Mesenchymal stem cell (in vitro differentiated cells and primary cell): ENCODE measurements at regions not wholly inside any gene's neighbourhood (a gene's known extent, or its start where the extent isn't known, plus 50 kb on each side); places are given as distances from the start of the nearest gene placed in this dataset.

Source experiments
- DNase-seq: peaks from one replicate; pipeline ENCODE4 v3.0.0-alpha.2; 2013
- H2AFZ ChIP-seq: one replicate; pipeline ENCODE4 v1.6.1; 2013; ENCODE audit warnings: low read depth, mild to moderate bottlenecking, control low read depth, inconsistent platforms, low read length, moderate library complexity
- H2AK5ac ChIP-seq: 2 replicates; pipeline ENCODE4 v1.6.1; 2013; ENCODE audit warnings: low read length, moderate library complexity, mild to moderate bottlenecking, inconsistent platforms; ENCODE audit not compliant: severe bottlenecking
- H2BK120ac ChIP-seq: one replicate; pipeline ENCODE4 v1.6.1; 2013; ENCODE audit warnings: low read depth, mild to moderate bottlenecking, inconsistent platforms, low read length, moderate library complexity
- H2BK12ac ChIP-seq, 2 experiments: one replicate each; pipeline ENCODE4 v1.6.1; 2013; ENCODE audit warnings: inconsistent platforms in 2 of 2, low read length in 2 of 2, mild to moderate bottlenecking in 2 of 2, moderate library complexity in 2 of 2, control low read depth in 1 of 2
- H2BK15ac ChIP-seq: one replicate; pipeline ENCODE4 v1.6.1; 2013; ENCODE audit warnings: mild to moderate bottlenecking, low read depth, inconsistent platforms; ENCODE audit not compliant: poor library complexity, severe bottlenecking
- H2BK5ac ChIP-seq: 2 replicates; pipeline ENCODE4 v1.6.1; 2013; ENCODE audit warnings: low read depth, mild to moderate bottlenecking, low read length, control low read depth, inconsistent platforms; ENCODE audit not compliant: poor library complexity, severe bottlenecking
- H3K14ac ChIP-seq, 2 experiments: one replicate each; pipeline ENCODE4 v1.6.1; 2013; ENCODE audit warnings: inconsistent platforms in 2 of 2, low read length in 2 of 2, control low read depth in 1 of 2, mild to moderate bottlenecking in 1 of 2, moderate library complexity in 1 of 2
- H3K18ac ChIP-seq, 2 experiments: one replicate each; pipeline ENCODE4 v1.6.1; 2013; ENCODE audit warnings: inconsistent platforms in 2 of 2, low read length in 2 of 2, control low read depth in 1 of 2, low read depth in 1 of 2, mild to moderate bottlenecking in 1 of 2
- H3K23ac ChIP-seq, 2 experiments: one replicate each; pipeline ENCODE4 v1.6.1; 2013; ENCODE audit warnings: inconsistent platforms in 2 of 2, low read length in 2 of 2, mild to moderate bottlenecking in 2 of 2, moderate library complexity in 2 of 2, control low read depth in 1 of 2
- H3K27ac ChIP-seq: 2 replicates; pipeline ENCODE4 v1.5.1; 2013; ENCODE audit warnings: mild to moderate bottlenecking, moderate library complexity, low read length, control low read depth, inconsistent platforms; ENCODE audit not compliant: poor library complexity, severe bottlenecking
- H3K27me3 ChIP-seq, 2 experiments: 2 replicates each; pipeline versions ENCODE4 v1.6.1 to v1.7.0; 2013; ENCODE audit warnings: low read length in 2 of 2, mild to moderate bottlenecking in 2 of 2, moderate library complexity in 2 of 2, control low read depth in 1 of 2, inconsistent platforms in 1 of 2; ENCODE audit not compliant: control insufficient read depth in 1 of 2, insufficient read depth in 1 of 2
- H3K36me3 ChIP-seq, 2 experiments: 2 replicates each; pipeline versions ENCODE4 v1.6.1 to v1.7.0; 2013; ENCODE audit warnings: low read length in 2 of 2, control low read depth in 1 of 2, inconsistent platforms in 1 of 2, low read depth in 1 of 2, mild to moderate bottlenecking in 1 of 2; ENCODE audit not compliant: insufficient read depth in 2 of 2, control insufficient read depth in 1 of 2
- H3K4ac ChIP-seq, 2 experiments: one replicate each; pipeline ENCODE4 v1.6.1; 2013; ENCODE audit warnings: inconsistent platforms in 2 of 2, low read length in 2 of 2, mild to moderate bottlenecking in 2 of 2, moderate library complexity in 2 of 2, control low read depth in 1 of 2, low read depth in 1 of 2
- H3K4me1 ChIP-seq: 2 replicates; pipeline ENCODE4 v1.6.1; 2013; ENCODE audit warnings: low read depth, low read length, control low read depth; ENCODE audit not compliant: control insufficient read depth, insufficient read depth
- H3K4me2 ChIP-seq: 2 replicates; pipeline ENCODE4 v1.6.1; 2013; ENCODE audit warnings: low read length, mild to moderate bottlenecking, inconsistent platforms; ENCODE audit not compliant: poor library complexity, severe bottlenecking
- H3K4me3 ChIP-seq, 2 experiments: 2 replicates each; pipeline versions ENCODE4 v1.5.1 to v1.7.0; 2013; ENCODE audit warnings: low read length in 2 of 2, mild to moderate bottlenecking in 2 of 2, control low read depth in 1 of 2, low read depth in 1 of 2; ENCODE audit not compliant: insufficient read depth in 1 of 2
- H3K79me1 ChIP-seq: replicated peaks from 2 replicates; pipeline ENCODE4 v1.6.1; 2013; ENCODE audit warnings: mild to moderate bottlenecking, control low read depth, low read length, inconsistent platforms; ENCODE audit not compliant: poor library complexity, severe bottlenecking
- H3K9ac ChIP-seq: 2 replicates; pipeline ENCODE4 v1.7.0; 2013; ENCODE audit warnings: mild to moderate bottlenecking, low read length, moderate library complexity
- H3K9me3 ChIP-seq: 2 replicates; pipeline ENCODE4 v1.7.0; 2013; ENCODE audit warnings: mild to moderate bottlenecking, low read length; ENCODE audit not compliant: control insufficient read depth
- H4K8ac ChIP-seq: one replicate; pipeline ENCODE4 v1.6.1; 2013; ENCODE audit warnings: inconsistent platforms, mild to moderate bottlenecking, low read length, moderate library complexity
- H4K91ac ChIP-seq: one replicate; pipeline ENCODE4 v1.6.1; 2013; ENCODE audit warnings: mild to moderate bottlenecking, low read length, inconsistent platforms
- WGBS: methylation state at CpG from one replicate; pipeline ENCODE4 v1.1.7; 2013; ENCODE audit warnings: mixed read lengths; 5-methylcytosine and 5-hydroxymethylcytosine counted together

DNA sequence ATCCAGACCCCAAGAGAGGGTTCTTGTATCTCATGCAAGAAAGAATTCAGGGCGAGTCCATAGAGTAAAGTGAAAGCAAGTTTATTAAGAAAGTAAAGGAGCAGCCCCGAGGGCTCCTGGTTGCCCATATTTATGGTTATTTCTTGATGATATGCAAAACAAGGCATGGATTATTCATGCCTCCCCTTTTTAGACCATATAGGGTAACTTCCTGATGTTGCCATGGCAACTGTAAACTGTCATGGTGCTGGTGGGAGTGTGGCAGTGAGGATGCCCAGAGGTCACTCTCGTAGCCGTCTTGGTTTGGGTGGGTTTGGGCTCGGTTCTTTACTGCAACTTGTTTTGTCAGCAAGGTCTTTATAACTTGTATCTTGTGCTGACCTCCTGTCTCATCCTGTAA is 750.2 kb upstream of the FANCL start:
- no peak overlapping the region for H2BK5ac ChIP-seq
- no peak overlapping the region for H4K91ac ChIP-seq
- H3K27ac ChIP-seq, result no peak overlapping the region
- no peak overlapping the region for H3K14ac ChIP-seq
- no peaks in the 10 kb centered on the region for H3K36me3 ChIP-seq
- H2BK120ac ChIP-seq, result no peak overlapping the region
- no peak overlapping the region for H2AK5ac ChIP-seq
- no peak overlapping the region for H3K4ac ChIP-seq
- no peaks in the 10 kb centered on the region for H3K27me3 ChIP-seq
- no peak overlapping the region for H3K18ac ChIP-seq
- peaks cover 5% of the 10 kb centered on the region for H3K9me3 ChIP-seq
- no peak overlapping the region for H2AFZ ChIP-seq
- H3K23ac ChIP-seq, result no peak overlapping the region
- no peaks in the 10 kb centered on the region for H3K4me1 ChIP-seq
- H2BK12ac ChIP-seq, result no peak overlapping the region
- H3K4me2 ChIP-seq, result no peak overlapping the region
- no peak overlapping the region for H2BK15ac ChIP-seq
- no peak overlapping the region for H4K8ac ChIP-seq
- no peaks in the 10 kb centered on the region for H3K79me1 ChIP-seq
- no peak overlapping the region for H3K9ac ChIP-seq
- no peak overlapping the region for H3K4me3 ChIP-seq
- no peak for DNase-seq
- 93% methylated on average over 5 of the region's 5 CpGs for whole genome bisulfite sequencing

GRCh38 chr2:58985541-58985940 is 744.4 kb upstream of the FANCL start:
- Histone ChIP-seq H3K4ac (no peak overlapping the region), H3K4me2 (no peak overlapping the region), H3K23ac (no peak overlapping the region), H3K18ac (no peak overlapping the region), H3K4me3 (no peak overlapping the region), H3K27me3 (no peaks in the 10 kb centered on the region), H3K27ac (no peak overlapping the region), H3K14ac (no peak overlapping the region), H3K79me1 (no peaks in the 10 kb centered on the region), H4K91ac (no peak overlapping the region), H3K9me3 (peaks cover 5% of the 10 kb centered on the region), H2BK120ac (no peak overlapping the region), H2AK5ac (no peak overlapping the region), H2BK5ac (no peak overlapping the region), H2BK15ac (no peak overlapping the region), H3K9ac (no peak overlapping the region), H4K8ac (no peak overlapping the region), H3K36me3 (no peaks in the 10 kb centered on the region), H2AFZ (no peak overlapping the region), H3K4me1 (no peaks in the 10 kb centered on the region), H2BK12ac (no peak overlapping the region)
- 66% methylated on average over 2 of the region's 2 CpGs for WGBS
- DNase-seq, result no peak

- no peak overlapping the region for H3K27ac ChIP-seq
- H3K4me1 ChIP-seq, result no peaks in the 10 kb centered on the region
- H3K4ac ChIP-seq, result no peak overlapping the region
- H3K9me3 ChIP-seq, result no peaks in the 10 kb centered on the region
- no peak overlapping the region for H3K4me2 ChIP-seq
- H2BK5ac ChIP-seq, result no peak overlapping the region
- no peak overlapping the region for H3K18ac ChIP-seq
- no peaks in the 10 kb centered on the region for H3K36me3 ChIP-seq
- H2AK5ac ChIP-seq, result no peak overlapping the region
- H3K79me1 ChIP-seq, result no peaks in the 10 kb centered on the region
- H2BK120ac ChIP-seq, result no peak overlapping the region
- H2BK15ac ChIP-seq, result no peak overlapping the region
- no peak overlapping the region for H4K91ac ChIP-seq
- H3K23ac ChIP-seq, result no peak overlapping the region
- H3K4me3 ChIP-seq, result no peak overlapping the region
- H4K8ac ChIP-seq, result no peak overlapping the region
- no CpG with 5 or more reads among the region's 1 CpG for WGBS
- no peaks in the 10 kb centered on the region for H3K27me3 ChIP-seq
- H2AFZ ChIP-seq, result no peak overlapping the region
- H2BK12ac ChIP-seq, result no peak overlapping the region
- H3K14ac ChIP-seq, result no peak overlapping the region
- DNase-seq, result no peak
- H3K9ac ChIP-seq, result no peak overlapping the region
These were observed 743.6 kb upstream of the FANCL start for GRCh38 chr2:58984731-58985130.

DNA sequence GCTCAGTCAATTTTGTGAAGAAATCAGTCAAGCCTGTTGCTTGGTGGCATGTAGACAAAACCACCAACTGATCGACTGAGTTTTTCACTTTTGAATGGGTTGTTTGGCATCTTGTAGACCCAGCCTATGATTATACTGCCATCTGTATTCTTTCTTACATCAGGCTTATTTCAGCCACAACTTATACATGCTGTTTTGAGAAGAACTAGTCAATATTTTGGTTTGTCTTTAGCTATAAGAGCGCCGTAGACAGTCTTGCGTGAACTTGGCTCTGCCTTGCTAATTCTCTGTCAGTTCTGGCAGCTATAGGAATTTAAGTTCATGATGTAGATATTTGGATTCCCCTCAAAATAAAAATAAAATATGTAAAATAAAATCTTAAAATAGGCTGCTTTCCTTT is 742.0 kb upstream of the FANCL start:
- no peak overlapping the region for H3K23ac ChIP-seq
- H4K91ac ChIP-seq, result no peak overlapping the region
- no peak for DNase-seq
- H3K4me3 ChIP-seq, result no peak overlapping the region
- 100% methylated on average over 3 of the region's 4 CpGs for WGBS
- no peak overlapping the region for H2AK5ac ChIP-seq
- no peaks in the 10 kb centered on the region for H3K36me3 ChIP-seq
- H2BK5ac ChIP-seq, result no peak overlapping the region
- no peak overlapping the region for H4K8ac ChIP-seq
- H3K27ac ChIP-seq, result no peak overlapping the region
- no peak overlapping the region for H3K4me2 ChIP-seq
- no peak overlapping the region for H2BK12ac ChIP-seq
- H3K4me1 ChIP-seq, result no peaks in the 10 kb centered on the region
- no peak overlapping the region for H2BK15ac ChIP-seq
- H3K4ac ChIP-seq, result no peak overlapping the region
- no peaks in the 10 kb centered on the region for H3K9me3 ChIP-seq
- H2AFZ ChIP-seq, result no peak overlapping the region
- no peaks in the 10 kb centered on the region for H3K79me1 ChIP-seq
- no peak overlapping the region for H3K9ac ChIP-seq
- H2BK120ac ChIP-seq, result no peak overlapping the region
- no peaks in the 10 kb centered on the region for H3K27me3 ChIP-seq
- no peak overlapping the region for H3K14ac ChIP-seq
- H3K18ac ChIP-seq, result no peak overlapping the region
